GM23338 (cell line): ENCODE measurements at regions not wholly inside any gene's neighbourhood (a gene's known extent, or its start where the extent isn't known, plus 50 kb on each side); places are given as distances from the start of the nearest gene placed in this dataset.

Experiments used
- ATAC-seq: fragments of 200-7000 bp; cut with Tn5 transposase; 3 replicates; pipeline ENCODE4 v1.9.1; 2020
- DNase-seq: peaks from one replicate; pipeline ENCODE4 v3.0.0-alpha.2; 2015; ENCODE audit warnings: low spot score
- H2AFZ ChIP-seq: fragments of 200-600 bp; sonication (generic); 2 replicates; pipeline ENCODE4 v1.8.0; 2016; ENCODE audit warnings: antibody characterized with exemption, mild to moderate bottlenecking, moderate library complexity
- H3F3A ChIP-seq: fragments of 200-600 bp; sonication (generic); replicated peaks from 2 replicates; pipeline ENCODE4 v1.8.0; 2017; ENCODE audit warnings: antibody characterized with exemption, mixed run types, low read depth
- H3K27ac ChIP-seq: fragments of 200-600 bp; sonication (generic); 2 replicates; pipeline ENCODE4 v1.6.1; 2016; ENCODE audit warnings: low read depth
- H3K27me3 ChIP-seq: fragments of 200-600 bp; sonication (generic); 2 replicates; pipeline ENCODE4 v1.8.0; 2016; ENCODE audit warnings: mild to moderate bottlenecking, mixed run types, moderate library complexity; ENCODE audit not compliant: insufficient read depth
- H3K36me3 ChIP-seq: fragments of 200-600 bp; sonication (generic); 2 replicates; pipeline ENCODE4 v1.8.0; 2016; ENCODE audit warnings: mild to moderate bottlenecking; ENCODE audit not compliant: insufficient read depth
- H3K4me1 ChIP-seq: fragments of 200-600 bp; sonication (generic); 2 replicates; pipeline ENCODE4 v1.8.0; 2016; ENCODE audit warnings: mild to moderate bottlenecking, moderate library complexity; ENCODE audit not compliant: insufficient read depth
- H3K4me2 ChIP-seq: fragments of 200-600 bp; sonication (generic); 2 replicates; pipeline ENCODE4 v1.7.1; 2017; ENCODE audit warnings: mixed run types
- H3K4me3 ChIP-seq: fragments of 200-600 bp; sonication (generic); 2 replicates; pipeline ENCODE4 v1.6.1; 2016; ENCODE audit warnings: mixed run types
- H3K79me2 ChIP-seq: fragments of 200-600 bp; sonication (generic); replicated peaks from 2 replicates; pipeline ENCODE4 v1.8.0; 2017; ENCODE audit warnings: mild to moderate bottlenecking; ENCODE audit not compliant: insufficient read depth
- H3K9me2 ChIP-seq: fragments of 200-600 bp; sonication (generic); 2 replicates; pipeline ENCODE4 v1.8.0; 2017; ENCODE audit not compliant: insufficient read depth
- H4K20me1 ChIP-seq: fragments of 200-600 bp; sonication (generic); replicated peaks from 2 replicates; pipeline ENCODE4 v1.8.0; 2017; ENCODE audit warnings: mild to moderate bottlenecking; ENCODE audit not compliant: insufficient read depth
- H3K27ac Mint-ChIP-seq: 2 replicates; pipeline ENCODE4 v1.8.0; 2020; ENCODE audit warnings: inconsistent platforms, mild to moderate bottlenecking, moderate library complexity, mixed read lengths
- H3K27me3 Mint-ChIP-seq: 3 replicates; pipeline ENCODE4 v1.8.0; 2022; ENCODE audit warnings: low read depth, mild to moderate bottlenecking, moderate library complexity, mixed read lengths, inconsistent platforms; ENCODE audit not compliant: insufficient read depth, poor library complexity
- H3K36me3 Mint-ChIP-seq: 3 replicates; pipeline ENCODE4 v1.8.0; 2021; ENCODE audit warnings: low read depth, mild to moderate bottlenecking, inconsistent platforms, moderate library complexity, mixed read lengths
- H3K4me1 Mint-ChIP-seq: 3 replicates; pipeline ENCODE4 v1.8.0; 2020; ENCODE audit warnings: mild to moderate bottlenecking, inconsistent platforms, mixed read lengths
- H3K4me3 Mint-ChIP-seq: 3 replicates; pipeline ENCODE4 v1.8.0; 2021; ENCODE audit warnings: moderate library complexity, mild to moderate bottlenecking, inconsistent platforms, mixed read lengths
- H3K9me3 Mint-ChIP-seq: 3 replicates; pipeline ENCODE4 v1.8.0; 2020; ENCODE audit warnings: moderate library complexity, mild to moderate bottlenecking, inconsistent platforms, mixed read lengths
- CREB1 ChIP-seq: fragments of 250-450 bp; sonication (Bioruptor Pico); IDR thresholded peaks from 2 replicates; pipeline ENCODE4 v1.5.0; 2020; ENCODE audit warnings: low read depth, mild to moderate bottlenecking, moderate library complexity
- ETS1 ChIP-seq: IDR thresholded peaks from 2 replicates; pipeline ENCODE4 v1.6.1; 2016; ENCODE audit warnings: antibody characterized with exemption
- EZH2 ChIP-seq: fragments of 200-600 bp; sonication (generic); IDR thresholded peaks from one replicate; pipeline ENCODE4 v1.8.0; 2017; ENCODE audit warnings: antibody characterized with exemption, mild to moderate bottlenecking, low read depth; ENCODE audit not compliant: unreplicated experiment
- EZH2phosphoT487 ChIP-seq: fragments of 200-600 bp; sonication (generic); IDR thresholded peaks from one replicate; pipeline ENCODE4 v1.8.1; 2018; ENCODE audit warnings: antibody characterized with exemption; ENCODE audit not compliant: unreplicated experiment
- JUNB ChIP-seq: IDR thresholded peaks from one replicate; pipeline ENCODE4 v1.6.1; 2016; ENCODE audit warnings: antibody characterized with exemption; ENCODE audit not compliant: unreplicated experiment
- NANOG ChIP-seq: IDR thresholded peaks from 2 replicates; pipeline ENCODE4 v1.6.1; 2016; ENCODE audit warnings: antibody characterized with exemption, borderline replicate concordance
- POLR2AphosphoS5 ChIP-seq: IDR thresholded peaks from 2 replicates; pipeline ENCODE4 v1.6.1; 2016; ENCODE audit warnings: antibody characterized with exemption, low read depth
- REST ChIP-seq: IDR thresholded peaks from one replicate; pipeline ENCODE4 v1.6.1; 2018; ENCODE audit warnings: antibody characterized with exemption; ENCODE audit not compliant: unreplicated experiment
- STAT1 ChIP-seq: IDR thresholded peaks from one replicate; pipeline ENCODE4 v1.6.1; 2016; ENCODE audit warnings: antibody characterized with exemption; ENCODE audit not compliant: unreplicated experiment
- ZNF114 ChIP-seq: fragments of 250-450 bp; sonication (Bioruptor Pico); IDR thresholded peaks from 2 replicates; pipeline ENCODE4 v1.5.0; 2020; ENCODE audit warnings: mild to moderate bottlenecking, moderate library complexity
- ZNF331 ChIP-seq: fragments of 250-450 bp; sonication (Bioruptor Pico); IDR thresholded peaks from 2 replicates; pipeline ENCODE4 v1.5.0; 2020; ENCODE audit warnings: low read depth, mild to moderate bottlenecking, moderate library complexity
- ZNF462 ChIP-seq: fragments of 250-450 bp; sonication (Bioruptor Pico); IDR thresholded peaks from 2 replicates; pipeline ENCODE4 v1.5.0; 2020; ENCODE audit warnings: mild to moderate bottlenecking, moderate library complexity

GRCh38 chr18:68588169-68588568 is 126.7 kb downstream of the TMX3 start (continued):
- TF ChIP-seq REST = no peak
- no peak for TF ChIP-seq ZNF114 (CRISPR knock-in tag)
- TF ChIP-seq NANOG = no peak
- no peak for TF ChIP-seq JUNB
- TF ChIP-seq ZNF331 = no peak

GRCh38 chr18:68583685-68584084 is 131.2 kb downstream of the TMX3 start:
- H3K9me3 Mint-ChIP-seq = no peaks in the 10 kb centered on the region
- H3K27me3 Mint-ChIP-seq = peaks cover 3% of the 10 kb centered on the region
- H3K9me2 ChIP-seq = peaks cover 6% of the 10 kb centered on the region; the same call in 1 of the 2 replicates
- H3K79me2 ChIP-seq = no peaks in the 10 kb centered on the region
- H2AFZ ChIP-seq = no peak overlapping the region
- DNase-seq (no peak), ATAC-seq (no peak)
- H3K4me1 ChIP-seq = peaks cover 7% of the 10 kb centered on the region; the same call in 1 of the 2 replicates
- no peak overlapping the region for H3K27ac ChIP-seq
- H3K4me1 Mint-ChIP-seq = peaks cover 2% of the 10 kb centered on the region; the same call in 1 of the 3 replicates
- H3F3A ChIP-seq = no peaks in the 10 kb centered on the region
- H3K27ac Mint-ChIP-seq = no peak overlapping the region
- H3K36me3 Mint-ChIP-seq = no peaks in the 10 kb centered on the region
- no peak overlapping the region for H3K4me2 ChIP-seq
- H3K4me3 ChIP-seq = no peak overlapping the region
- H4K20me1 ChIP-seq = no peaks in the 10 kb centered on the region
- H3K36me3 ChIP-seq = no peaks in the 10 kb centered on the region
- no peaks in the 10 kb centered on the region for H3K27me3 ChIP-seq
- no peak overlapping the region for H3K4me3 Mint-ChIP-seq
- no peak for TF ChIP-seq REST
- TF ChIP-seq EZH2 = no peak
- no peak for TF ChIP-seq NANOG
- TF ChIP-seq CREB1 (CRISPR knock-in tag) = no peak
- TF ChIP-seq STAT1 = no peak
- TF ChIP-seq ZNF114 (CRISPR knock-in tag) = no peak
- TF ChIP-seq ZNF462 (CRISPR knock-in tag) = no peak
- TF ChIP-seq EZH2phosphoT487 = no peak
- no peak for TF ChIP-seq POLR2AphosphoS5
- no peak for TF ChIP-seq ETS1
